ENCODE measurements at regions not wholly inside any gene's neighbourhood (a gene's known extent, or its start where the extent isn't known, plus 50 kb on each side); places are given as distances from the start of the nearest gene placed in this dataset.
"Not testable (repeated sequence)": the region's sequence is repeated elsewhere in the genome, so short reads cannot be mapped to it uniquely, and the experiment has no call there.

- no peak for DNase-seq
These were observed 200.8 kb downstream of the CNTN3 start for GRCh38 chr3:74413547-74414241.

- DNase-seq = no peak
These were observed 204.1 kb downstream of the CNTN3 start for GRCh38 chr3:74410276-74410941.

GRCh38 chr3:74409066-74409465 is 205.4 kb downstream of the CNTN3 start:
- no peak for DNase-seq

GRCh38 chr3:74403307-74403706 is 211.2 kb downstream of the CNTN3 start:
- no peak for DNase-seq

DNA sequence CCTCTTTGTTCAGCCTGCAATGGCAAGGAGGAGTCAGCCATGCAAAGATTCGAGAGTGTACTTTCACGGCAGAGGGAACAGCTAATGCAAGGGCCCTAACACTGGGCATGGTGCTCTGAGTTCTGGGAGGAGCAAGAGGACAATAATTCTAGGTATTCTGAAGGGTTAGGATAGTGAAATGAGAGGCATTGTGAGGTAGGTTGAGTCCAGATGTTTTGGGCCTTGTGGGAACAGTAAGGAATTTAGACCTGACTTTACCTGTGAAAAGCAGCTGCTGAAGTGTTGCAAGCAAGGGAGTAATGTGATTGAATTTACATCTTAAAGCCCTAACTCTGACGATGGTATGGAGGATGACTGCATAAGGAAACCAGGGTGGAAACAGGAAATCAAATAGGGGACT is 211.6 kb downstream of the CNTN3 start:
- DNase-seq = no peak

GRCh38 chr3:74393426-74393825 is 221.0 kb downstream of the CNTN3 start:
- DNase-seq = no peak

- peak; percentile 56 for DNase-seq
These were observed 224.2 kb downstream of the CNTN3 start for GRCh38 chr3:74390121-74390877.

DNA sequence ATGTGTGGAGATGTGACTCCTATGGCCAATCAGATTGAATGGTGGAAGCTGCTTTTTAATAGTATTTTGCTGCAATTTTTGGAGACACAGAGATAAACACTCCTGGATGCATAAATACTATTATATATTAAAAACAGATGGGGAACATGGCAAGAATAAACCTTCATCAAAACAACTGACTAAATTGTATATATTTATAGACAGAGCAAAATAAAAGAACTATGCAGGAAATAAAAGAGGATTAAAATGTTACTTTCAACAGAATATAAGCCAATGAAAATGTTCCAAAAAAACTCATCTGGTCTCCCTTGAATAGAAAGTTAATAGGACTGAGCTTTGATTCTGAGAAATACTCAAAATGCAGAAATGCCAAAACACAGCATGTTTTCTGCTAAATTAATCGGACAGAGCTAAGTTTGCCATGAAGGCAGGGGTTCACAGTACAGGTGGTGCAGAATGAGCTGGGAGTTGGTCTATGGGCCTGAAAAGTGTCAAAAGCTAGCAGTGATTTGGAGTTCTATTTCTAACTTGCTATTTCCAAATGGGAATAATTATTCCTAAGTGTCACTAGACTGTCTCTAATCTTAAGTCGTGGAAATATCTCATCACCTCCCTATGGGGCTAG is 227.2 kb downstream of the CNTN3 start:
- DNase-seq = peak; percentile 22

DNA sequence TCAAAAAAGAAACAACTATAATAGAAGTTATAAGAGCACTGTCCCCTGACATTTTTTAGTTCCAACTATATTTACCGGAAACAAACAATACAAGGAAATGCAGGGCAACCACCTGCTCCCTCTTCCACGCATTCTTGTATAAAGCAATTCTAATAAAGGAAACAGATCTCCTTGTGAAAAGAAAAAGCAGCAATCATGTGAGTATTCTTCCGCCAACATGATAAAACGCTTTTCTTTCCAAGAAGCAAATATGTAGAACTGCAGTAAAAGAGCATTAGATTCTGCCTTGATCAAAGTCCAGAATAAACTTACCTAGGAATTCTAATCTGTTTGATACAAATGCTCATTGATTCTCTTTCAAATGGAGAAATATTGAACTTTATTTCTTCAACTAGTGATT is 230.3 kb downstream of the CNTN3 start:
- no peak for DNase-seq

GRCh38 chr3:74377669-74378068 is 236.8 kb downstream of the CNTN3 start:
- no peak for DNase-seq

GRCh38 chr3:74376323-74376722 is 238.1 kb downstream of the CNTN3 start:
- DNase-seq = not testable (repeated sequence)

GRCh38 chr3:74375653-74376052 is 238.8 kb downstream of the CNTN3 start:
- DNase-seq = no peak

DNA sequence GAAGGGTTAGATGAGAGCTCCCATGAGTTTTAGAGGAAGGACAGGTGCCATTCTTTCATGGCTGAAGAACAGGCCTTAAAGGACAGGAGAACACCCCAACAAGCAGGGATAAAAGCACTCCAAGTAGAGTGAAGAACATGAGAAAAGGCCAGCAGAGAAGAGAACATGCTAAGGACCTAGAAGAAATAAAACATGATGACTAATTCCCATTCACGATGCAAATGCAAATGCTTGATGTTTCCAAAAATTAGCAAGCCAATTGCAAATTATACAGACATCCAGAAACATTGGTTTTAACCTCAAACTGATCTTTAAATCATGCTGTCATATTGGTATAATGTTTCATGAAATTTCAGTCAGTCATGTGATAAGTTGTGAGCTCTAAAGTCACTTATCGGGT is 241.7 kb downstream of the CNTN3 start:
- DNase-seq = no peak

DNA sequence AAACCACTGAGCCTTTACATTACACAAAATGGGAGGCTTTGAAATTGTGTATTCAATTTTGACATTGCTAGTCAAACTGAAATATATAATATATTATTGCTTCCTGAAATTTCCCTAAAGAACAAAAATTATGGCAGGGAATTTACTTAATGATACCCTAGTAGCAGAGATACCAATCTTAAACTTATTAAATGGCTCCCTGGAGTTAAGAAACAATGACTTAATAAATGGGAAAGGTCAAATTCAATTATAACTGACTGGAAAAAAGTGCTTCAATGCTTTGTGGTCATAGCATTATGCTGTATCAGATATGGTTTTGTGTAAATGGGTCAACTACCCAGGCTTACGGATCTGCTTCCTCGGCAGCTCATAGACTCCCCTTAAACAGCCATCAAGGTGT is 244.1 kb downstream of the CNTN3 start:
- DNase-seq = no peak

GRCh38 chr3:74366331-74366730 is 248.1 kb downstream of the CNTN3 start:
- no peak for DNase-seq

DNA sequence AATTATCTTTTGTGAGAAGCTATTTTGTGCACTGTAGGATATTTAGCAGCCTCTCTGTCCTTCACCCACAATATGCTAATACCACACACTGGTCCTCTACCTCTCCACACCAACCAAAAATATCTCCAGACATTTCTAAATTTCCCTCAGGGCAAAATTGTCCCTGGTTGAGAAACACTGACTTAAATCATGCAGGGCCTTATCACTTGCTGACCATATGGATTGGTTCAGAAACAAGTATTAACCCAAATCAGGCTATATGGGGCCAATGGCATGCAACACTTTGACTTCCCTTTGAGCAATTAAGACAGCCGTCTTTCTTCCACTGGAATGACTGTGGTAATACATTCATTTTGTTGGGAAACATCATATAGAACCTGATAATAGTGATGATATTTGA is 251.1 kb downstream of the CNTN3 start:
- no peak for DNase-seq

DNA sequence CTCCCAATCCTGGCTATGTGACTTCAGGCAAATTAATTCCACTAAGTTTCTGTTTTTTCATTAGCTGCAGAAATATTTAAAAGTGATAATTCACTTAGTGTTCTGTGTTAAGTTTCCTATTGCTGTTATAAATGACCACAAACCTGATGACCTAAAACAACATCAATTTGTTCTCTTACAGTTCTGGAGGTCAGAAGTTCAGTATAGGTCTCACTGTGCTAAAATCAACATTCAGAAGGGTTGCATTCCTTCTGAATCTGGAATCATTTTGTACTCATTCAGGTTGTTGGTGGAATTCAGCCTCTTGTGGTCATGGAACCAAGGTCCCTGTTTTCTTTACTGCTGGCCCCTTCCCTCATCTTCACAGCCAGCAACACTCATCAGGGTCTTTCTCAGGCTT is 254.1 kb downstream of the CNTN3 start:
- no peak for DNase-seq

GRCh38 chr3:74357881-74358280 is 256.6 kb downstream of the CNTN3 start:
- DNase-seq = peak; percentile 52

GRCh38 chr3:74353039-74353438 is 261.4 kb downstream of the CNTN3 start:
- no peak for DNase-seq

- DNase-seq = no peak
These were observed 262.3 kb downstream of the CNTN3 start for GRCh38 chr3:74352166-74352565.

GRCh38 chr3:74351213-74351612 is 263.2 kb downstream of the CNTN3 start:
- no peak for DNase-seq

DNA sequence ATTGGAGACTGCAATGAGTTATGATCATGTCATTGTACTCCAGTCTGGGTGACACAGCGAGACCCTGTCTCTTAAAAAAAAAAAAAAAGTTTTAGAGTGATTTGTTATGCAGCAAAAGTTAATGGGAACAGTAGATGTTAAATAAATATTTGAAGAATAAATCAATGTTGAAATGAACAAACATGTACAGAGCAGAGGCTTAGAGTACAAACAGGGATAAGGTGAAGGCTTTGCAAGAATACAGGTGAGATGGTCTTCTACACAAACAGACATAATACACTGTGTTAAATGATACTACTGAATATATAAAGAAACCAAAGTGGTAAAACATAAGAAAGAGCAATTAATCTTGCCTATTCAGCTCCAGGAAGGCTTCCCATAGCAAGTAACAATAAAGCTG is 265.4 kb downstream of the CNTN3 start:
- no peak for DNase-seq

Measured in skin of body (tissue), 1 donor.